ENCODE measurements at regions not wholly inside any gene's neighbourhood (a gene's known extent, or its start where the extent isn't known, plus 50 kb on each side); places are given as distances from the start of the nearest gene placed in this dataset.

GRCh38 chr6:152920016-152920415 lies 62.8 kb downstream of the FBXO5 start:
- TF ChIP-seq GABPA (IDR thresholded peaks at IDR 0.05; ENCODE audit: low read depth) (no peak), SPI1 (IDR thresholded peaks at IDR 0.05; ENCODE audit: borderline replicate concordance, low read depth) (no peak), CTCF (IDR thresholded peaks at IDR 0.05; ENCODE audit: insufficient read depth, low read length) (no peak), POLR2AphosphoS5 (IDR thresholded peaks at IDR 0.05; ENCODE audit: low read depth) (no peak), REST (IDR thresholded peaks at IDR 0.05; ENCODE audit: insufficient replicate concordance, low read depth) (no peak)
- Histone ChIP-seq H3K27ac (replicated peaks) (no peak overlapping the region), H3K4me3 (replicated peaks; ENCODE audit: insufficient read depth, low read length) (no peak overlapping the region), H3K27me3 (ENCODE audit: insufficient read depth, poor library complexity, severe bottlenecking) (no peaks in the 10 kb centered on the region)
- DNase-seq (ENCODE audit: low read depth in 1 of 2, low spot score in 1 of 2) = no peak
